ENCODE measurements at regions not wholly inside any gene's neighbourhood (a gene's known extent, or its start where the extent isn't known, plus 50 kb on each side); places are given as distances from the start of the nearest gene placed in this dataset.

DNA sequence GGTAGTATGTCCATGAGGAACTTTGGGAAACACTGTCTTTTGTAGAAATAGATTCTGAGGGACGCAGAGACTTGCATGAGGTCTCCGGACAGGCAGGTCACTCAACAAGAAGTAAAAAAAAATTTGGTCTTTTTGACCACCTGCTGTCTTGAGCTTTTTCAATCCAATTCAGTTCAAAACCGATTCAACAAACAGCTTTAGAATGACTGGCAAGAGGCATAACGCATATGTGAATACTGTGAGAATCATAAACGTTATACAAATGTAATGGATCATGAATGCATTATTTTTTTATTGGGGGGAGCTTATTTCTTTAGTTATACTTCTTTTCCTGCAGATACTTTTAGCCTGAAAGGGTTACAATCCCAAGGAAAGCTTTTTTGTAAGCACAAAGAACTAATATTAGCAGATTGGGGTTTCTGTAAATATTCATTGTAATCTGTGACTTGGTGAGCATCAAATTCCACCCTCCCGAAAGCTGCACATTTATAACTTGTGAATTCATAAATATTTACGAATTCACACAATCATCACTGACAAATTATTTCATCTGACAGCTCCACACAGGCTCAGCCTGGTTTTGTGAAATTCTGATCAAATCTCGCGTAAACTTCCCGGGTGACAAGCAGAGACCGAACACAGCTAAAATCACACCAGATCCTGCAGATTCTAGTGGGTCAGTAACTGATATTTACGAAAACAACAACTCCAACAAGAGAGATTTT, 507.7 kb downstream of the MN1 start:
- Histone ChIP-seq H3K9ac (ENCODE audit: control insufficient read depth, extremely low read depth, insufficient read depth, low read length) (no peak overlapping the region), H3K9me3 (ENCODE audit: control insufficient read depth, low read depth, low read length) (no peaks in the 10 kb centered on the region), H3K27me3 (ENCODE audit: control insufficient read depth, extremely low read depth, insufficient read depth, low read length) (peaks cover 23% of the 10 kb centered on the region), H3K27ac (ENCODE audit: control insufficient read depth, insufficient read depth, low read length) (no peak overlapping the region), H4K20me1 (ENCODE audit: control insufficient read depth, extremely low read depth, insufficient read depth, low read length) (no peaks in the 10 kb centered on the region), H3K79me2 (ENCODE audit: control insufficient read depth, insufficient read depth, low read length) (no peaks in the 10 kb centered on the region), H3K4me1 (ENCODE audit: control insufficient read depth, extremely low read depth, insufficient read depth, low read length) (no peaks in the 10 kb centered on the region), H3K36me3 (ENCODE audit: control insufficient read depth in 2 of 2, extremely low read depth in 1 of 2, insufficient read depth in 2 of 2, low read length in 2 of 2) (no peaks in the 10 kb centered on the region), H2AFZ (ENCODE audit: control insufficient read depth, low read length) (no peak overlapping the region), H3K4me3 (ENCODE audit: control insufficient read depth in 2 of 3, extremely low read depth in 1 of 3, insufficient read depth in 2 of 3, low read depth in 1 of 3, low read length in 3 of 3) (no peak overlapping the region), H3K9me1 (ENCODE audit: control insufficient read depth, extremely low read depth, insufficient read depth, low read length) (no peaks in the 10 kb centered on the region), H3K4me2 (ENCODE audit: control insufficient read depth, extremely low read depth, insufficient read depth, low read depth, low read length) (no peak overlapping the region)
- TF ChIP-seq EZH2 (IDR thresholded peaks at IDR 0.05; ENCODE audit: low read length) = no peak
- TF ChIP-seq, protein P1, sequence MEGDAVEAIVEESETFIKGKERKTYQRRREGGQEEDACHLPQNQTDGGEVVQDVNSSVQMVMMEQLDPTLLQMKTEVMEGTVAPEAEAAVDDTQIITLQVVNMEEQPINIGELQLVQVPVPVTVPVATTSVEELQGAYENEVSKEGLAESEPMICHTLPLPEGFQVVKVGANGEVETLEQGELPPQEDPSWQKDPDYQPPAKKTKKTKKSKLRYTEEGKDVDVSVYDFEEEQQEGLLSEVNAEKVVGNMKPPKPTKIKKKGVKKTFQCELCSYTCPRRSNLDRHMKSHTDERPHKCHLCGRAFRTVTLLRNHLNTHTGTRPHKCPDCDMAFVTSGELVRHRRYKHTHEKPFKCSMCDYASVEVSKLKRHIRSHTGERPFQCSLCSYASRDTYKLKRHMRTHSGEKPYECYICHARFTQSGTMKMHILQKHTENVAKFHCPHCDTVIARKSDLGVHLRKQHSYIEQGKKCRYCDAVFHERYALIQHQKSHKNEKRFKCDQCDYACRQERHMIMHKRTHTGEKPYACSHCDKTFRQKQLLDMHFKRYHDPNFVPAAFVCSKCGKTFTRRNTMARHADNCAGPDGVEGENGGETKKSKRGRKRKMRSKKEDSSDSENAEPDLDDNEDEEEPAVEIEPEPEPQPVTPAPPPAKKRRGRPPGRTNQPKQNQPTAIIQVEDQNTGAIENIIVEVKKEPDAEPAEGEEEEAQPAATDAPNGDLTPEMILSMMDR (optimal IDR thresholded peaks at IDR 0.05 in 1 of 3, IDR thresholded peaks at IDR 0.05 in 1 of 3, conservative IDR thresholded peaks at IDR 0.05 in 1 of 3; ENCODE audit: extremely low read depth in 1 of 3, insufficient read depth in 2 of 3, low read length in 3 of 3) = no peak
- no peak for DNase-seq (ENCODE audit: low read depth, low spot score)
- no peak for FAIRE-seq
- dilution Hi-C loops (cut with MboI; ENCODE audit: extremely low pct_ligation_motif_present, low sequenced_read_pairs) = no loop called here

DNA sequence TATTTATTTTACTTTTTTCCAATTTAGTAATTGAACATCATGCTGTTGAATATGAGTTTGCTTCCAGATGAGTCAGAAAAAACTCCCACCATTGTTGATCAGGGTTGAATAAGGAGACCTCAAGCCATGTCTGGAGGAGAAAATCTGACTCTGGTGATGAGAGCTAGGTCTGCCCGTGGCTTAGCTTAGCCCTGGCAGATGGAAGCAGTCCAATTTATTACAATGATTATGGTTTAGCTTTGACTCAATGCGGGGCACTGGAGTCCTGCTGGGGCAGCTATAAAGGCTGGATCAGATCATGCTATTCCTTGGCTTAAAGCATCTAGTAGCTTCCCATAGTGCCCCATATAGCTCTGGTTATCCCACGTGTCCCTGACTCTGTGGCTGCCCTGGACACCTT, 506.5 kb downstream of the MN1 start:
- Histone ChIP-seq H3K4me3 (ENCODE audit: control insufficient read depth in 2 of 3, extremely low read depth in 1 of 3, insufficient read depth in 2 of 3, low read depth in 1 of 3, low read length in 3 of 3) (no peak overlapping the region), H3K9ac (ENCODE audit: control insufficient read depth, extremely low read depth, insufficient read depth, low read length) (no peak overlapping the region), H3K27me3 (ENCODE audit: control insufficient read depth, extremely low read depth, insufficient read depth, low read length) (peaks cover 23% of the 10 kb centered on the region), H3K9me1 (ENCODE audit: control insufficient read depth, extremely low read depth, insufficient read depth, low read length) (no peaks in the 10 kb centered on the region), H3K9me3 (ENCODE audit: control insufficient read depth, low read depth, low read length) (no peaks in the 10 kb centered on the region), H3K4me2 (ENCODE audit: control insufficient read depth, extremely low read depth, insufficient read depth, low read depth, low read length) (no peak overlapping the region), H3K27ac (ENCODE audit: control insufficient read depth, insufficient read depth, low read length) (no peak overlapping the region), H3K79me2 (ENCODE audit: control insufficient read depth, insufficient read depth, low read length) (no peaks in the 10 kb centered on the region), H2AFZ (ENCODE audit: control insufficient read depth, low read length) (no peak overlapping the region), H3K4me1 (ENCODE audit: control insufficient read depth, extremely low read depth, insufficient read depth, low read length) (no peaks in the 10 kb centered on the region), H3K36me3 (ENCODE audit: control insufficient read depth in 2 of 2, extremely low read depth in 1 of 2, insufficient read depth in 2 of 2, low read length in 2 of 2) (no peaks in the 10 kb centered on the region), H4K20me1 (ENCODE audit: control insufficient read depth, extremely low read depth, insufficient read depth, low read length) (no peaks in the 10 kb centered on the region)
- FAIRE-seq (no peak), DNase-seq (ENCODE audit: low read depth, low spot score) (no peak)
- TF ChIP-seq, protein P1 (optimal IDR thresholded peaks at IDR 0.05 in 1 of 3, IDR thresholded peaks at IDR 0.05 in 1 of 3, conservative IDR thresholded peaks at IDR 0.05 in 1 of 3; ENCODE audit: extremely low read depth in 1 of 3, insufficient read depth in 2 of 3, low read length in 3 of 3) = no peak
- no peak for TF ChIP-seq EZH2 (IDR thresholded peaks at IDR 0.05; ENCODE audit: low read length)
- dilution Hi-C loops (cut with MboI; ENCODE audit: extremely low pct_ligation_motif_present, low sequenced_read_pairs) = no loop called here

Data from keratinocyte (primary cell).